ENCODE measurements at regions not wholly inside any gene's neighbourhood (a gene's known extent, or its start where the extent isn't known, plus 50 kb on each side); places are given as distances from the start of the nearest gene placed in this dataset.

GRCh38 chr13:38628554-38628953, 58.3 kb upstream of the FREM2 start:
- Histone ChIP-seq H3K4me3 (no peak overlapping the region), H3K27me3 (no peaks in the 10 kb centered on the region), H3K9me3 (no peaks in the 10 kb centered on the region), H3K27ac (no peak overlapping the region), H3K4me1 (no peaks in the 10 kb centered on the region), H3K36me3 (no peaks in the 10 kb centered on the region)
- DNase-seq (no peak), ATAC-seq (no peak)
- no peak for TF ChIP-seq CTCF (IDR thresholded peaks at IDR 0.05)
- intact Hi-C loops (cut with DNase I) = no loop called here

- no peak for DNase-seq
- Histone ChIP-seq H3K36me3 (no peaks in the 10 kb centered on the region), H3K9me3 (no peaks in the 10 kb centered on the region), H3K4me1 (no peaks in the 10 kb centered on the region), H3K27ac (no peak overlapping the region), H3K4me3 (no peak overlapping the region), H3K27me3 (no peaks in the 10 kb centered on the region)
- intact Hi-C loops (cut with DNase I) = no loop called here
- ATAC-seq = peak; percentile 67
- TF ChIP-seq CTCF (IDR thresholded peaks at IDR 0.05) = no peak
These were observed 56.1 kb upstream of the FREM2 start for GRCh38 chr13:38630780-38631179.

- Histone ChIP-seq H3K36me3 (no peaks in the 10 kb centered on the region), H3K27ac (no peak overlapping the region), H3K27me3 (no peaks in the 10 kb centered on the region), H3K9me3 (no peaks in the 10 kb centered on the region), H3K4me3 (no peak overlapping the region), H3K4me1 (no peaks in the 10 kb centered on the region)
- TF ChIP-seq CTCF (IDR thresholded peaks at IDR 0.05) = no peak
- ATAC-seq (no peak), DNase-seq (no peak)
- intact Hi-C loops (cut with DNase I) = no loop called here
These were observed 51.8 kb upstream of the FREM2 start for GRCh38 chr13:38635030-38635429.

GRCh38 chr13:38636073-38636472, 50.8 kb upstream of the FREM2 start:
- intact Hi-C loops (cut with DNase I) = no loop called here
- Histone ChIP-seq H3K27me3 (no peaks in the 10 kb centered on the region), H3K4me1 (no peaks in the 10 kb centered on the region), H3K9me3 (no peaks in the 10 kb centered on the region), H3K4me3 (no peak overlapping the region), H3K27ac (no peak overlapping the region), H3K36me3 (no peaks in the 10 kb centered on the region)
- no peak for TF ChIP-seq CTCF (IDR thresholded peaks at IDR 0.05)
- peak; percentile 30 for ATAC-seq
- DNase-seq = no peak

- no peak for TF ChIP-seq CTCF (IDR thresholded peaks at IDR 0.05)
- intact Hi-C loops (cut with DNase I) = no loop called here
- ATAC-seq = peak; percentile 86
- Histone ChIP-seq H3K27ac (no peak overlapping the region), H3K4me3 (no peak overlapping the region), H3K9me3 (no peaks in the 10 kb centered on the region), H3K36me3 (no peaks in the 10 kb centered on the region), H3K4me1 (no peaks in the 10 kb centered on the region), H3K27me3 (no peaks in the 10 kb centered on the region)
- peak in 1 of 4 donors; percentile 79 for DNase-seq
These were observed 50.1 kb upstream of the FREM2 start for GRCh38 chr13:38636761-38637160.

All from left lung (tissue), 4 donors.